RWPE2 (cell line): ENCODE measurements at regions not wholly inside any gene's neighbourhood (a gene's known extent, or its start where the extent isn't known, plus 50 kb on each side); places are given as distances from the start of the nearest gene placed in this dataset.

ENCODE experiments used
- ATAC-seq: fragments of 200-7000 bp; cut with Tn5 transposase; 3 replicates; pipeline ENCODE4 v1.9.1; 2021; ENCODE audit warnings: low read depth
- DNase-seq: peaks from one replicate; pipeline ENCODE4 v3.0.0-alpha.2; 2020; ENCODE audit warnings: low spot score
- H3K27ac ChIP-seq: fragments of 450-650 bp; 2 replicates; pipeline ENCODE4 v1.5.1; 2017; ENCODE audit warnings: mild to moderate bottlenecking; ENCODE audit not compliant: poor library complexity, severe bottlenecking
- H3K27me3 ChIP-seq: fragments of 250-450 bp; sonication (Bioruptor Pico); 2 replicates; pipeline ENCODE4 v1.5.1; 2021; ENCODE audit warnings: mild to moderate bottlenecking, moderate library complexity; ENCODE audit not compliant: insufficient read depth, poor library complexity, severe bottlenecking
- H3K36me3 ChIP-seq: fragments of 250-450 bp; sonication (Bioruptor Pico); 2 replicates; pipeline ENCODE4 v1.5.1; 2020; ENCODE audit warnings: low read depth, mild to moderate bottlenecking, moderate library complexity
- H3K4me1 ChIP-seq: fragments of 250-450 bp; sonication (Bioruptor Pico); 2 replicates; pipeline ENCODE4 v1.5.1; 2021; ENCODE audit warnings: mild to moderate bottlenecking, moderate library complexity; ENCODE audit not compliant: insufficient read depth, poor library complexity, severe bottlenecking
- H3K4me3 ChIP-seq: fragments of 250-450 bp; sonication (Bioruptor Pico); 2 replicates; pipeline ENCODE4 v1.5.1; 2021; ENCODE audit warnings: mild to moderate bottlenecking, moderate library complexity; ENCODE audit not compliant: severe bottlenecking
- H3K9me3 ChIP-seq: fragments of 250-450 bp; sonication (Bioruptor Pico); 2 replicates; pipeline ENCODE4 v1.5.1; 2021; ENCODE audit warnings: mild to moderate bottlenecking, moderate library complexity; ENCODE audit not compliant: severe bottlenecking
- TF ChIP-seq, protein P1 (sequence below): fragments of 450-650 bp; IDR thresholded peaks from one replicate; pipeline ENCODE4 v1.5.1; 2017; ENCODE audit warnings: mild to moderate bottlenecking, moderate library complexity; ENCODE audit not compliant: poor library complexity, severe bottlenecking

DNA sequence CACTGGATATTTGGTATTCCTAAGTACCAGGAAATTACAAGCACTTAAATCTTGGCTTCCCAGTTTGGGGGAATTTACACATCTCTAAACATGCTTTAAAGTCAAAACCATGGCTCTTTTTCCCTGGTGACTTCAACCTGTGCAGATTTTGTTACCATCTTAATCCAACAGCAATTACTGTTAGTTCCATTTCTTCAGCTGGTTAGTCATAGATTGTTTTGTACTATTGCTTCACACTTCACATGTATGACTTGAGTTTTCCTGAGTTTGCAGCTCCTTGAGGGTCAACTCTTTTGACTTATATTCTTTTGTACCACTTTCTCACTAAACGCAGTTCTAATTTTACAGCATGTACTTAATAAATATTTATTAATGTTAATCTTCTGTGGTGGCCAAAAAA, 203.4 kb upstream of the RND3 start:
- no peak for ATAC-seq
- H3K4me1 ChIP-seq, result peaks cover 8% of the 10 kb centered on the region
- no peak overlapping the region for H3K27ac ChIP-seq
- no peaks in the 10 kb centered on the region for H3K36me3 ChIP-seq
- DNase-seq, result no peak
- no peak overlapping the region for H3K4me3 ChIP-seq
- no peaks in the 10 kb centered on the region for H3K27me3 ChIP-seq
- no peaks in the 10 kb centered on the region for H3K9me3 ChIP-seq
- TF ChIP-seq, protein P1, sequence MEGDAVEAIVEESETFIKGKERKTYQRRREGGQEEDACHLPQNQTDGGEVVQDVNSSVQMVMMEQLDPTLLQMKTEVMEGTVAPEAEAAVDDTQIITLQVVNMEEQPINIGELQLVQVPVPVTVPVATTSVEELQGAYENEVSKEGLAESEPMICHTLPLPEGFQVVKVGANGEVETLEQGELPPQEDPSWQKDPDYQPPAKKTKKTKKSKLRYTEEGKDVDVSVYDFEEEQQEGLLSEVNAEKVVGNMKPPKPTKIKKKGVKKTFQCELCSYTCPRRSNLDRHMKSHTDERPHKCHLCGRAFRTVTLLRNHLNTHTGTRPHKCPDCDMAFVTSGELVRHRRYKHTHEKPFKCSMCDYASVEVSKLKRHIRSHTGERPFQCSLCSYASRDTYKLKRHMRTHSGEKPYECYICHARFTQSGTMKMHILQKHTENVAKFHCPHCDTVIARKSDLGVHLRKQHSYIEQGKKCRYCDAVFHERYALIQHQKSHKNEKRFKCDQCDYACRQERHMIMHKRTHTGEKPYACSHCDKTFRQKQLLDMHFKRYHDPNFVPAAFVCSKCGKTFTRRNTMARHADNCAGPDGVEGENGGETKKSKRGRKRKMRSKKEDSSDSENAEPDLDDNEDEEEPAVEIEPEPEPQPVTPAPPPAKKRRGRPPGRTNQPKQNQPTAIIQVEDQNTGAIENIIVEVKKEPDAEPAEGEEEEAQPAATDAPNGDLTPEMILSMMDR, result no peak

DNA sequence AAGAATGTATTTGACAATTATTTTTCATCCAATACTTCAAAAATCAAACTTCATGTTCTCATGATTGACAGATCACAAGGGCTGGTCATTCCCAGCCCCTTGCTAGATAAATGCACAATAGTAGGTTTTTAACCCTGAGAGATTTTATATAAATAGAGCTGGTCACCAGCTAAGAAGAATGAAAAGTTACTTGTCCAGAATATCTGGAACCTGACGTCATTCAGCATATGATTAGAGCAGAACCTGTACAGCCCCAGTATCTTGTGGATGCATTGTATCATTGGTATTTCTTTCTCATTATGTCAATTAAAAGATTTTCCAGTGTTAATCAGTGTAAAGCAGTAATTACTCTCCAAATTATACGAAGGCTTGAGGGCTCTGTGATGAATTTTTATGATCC, 202.8 kb upstream of the RND3 start:
- H3K4me3 ChIP-seq, result no peak overlapping the region
- no peaks in the 10 kb centered on the region for H3K9me3 ChIP-seq
- peaks cover 8% of the 10 kb centered on the region for H3K4me1 ChIP-seq
- TF ChIP-seq, protein P1, result no peak
- no peak for ATAC-seq
- no peaks in the 10 kb centered on the region for H3K36me3 ChIP-seq
- no peak for DNase-seq
- H3K27ac ChIP-seq, result no peak overlapping the region
- H3K27me3 ChIP-seq, result no peaks in the 10 kb centered on the region

DNA sequence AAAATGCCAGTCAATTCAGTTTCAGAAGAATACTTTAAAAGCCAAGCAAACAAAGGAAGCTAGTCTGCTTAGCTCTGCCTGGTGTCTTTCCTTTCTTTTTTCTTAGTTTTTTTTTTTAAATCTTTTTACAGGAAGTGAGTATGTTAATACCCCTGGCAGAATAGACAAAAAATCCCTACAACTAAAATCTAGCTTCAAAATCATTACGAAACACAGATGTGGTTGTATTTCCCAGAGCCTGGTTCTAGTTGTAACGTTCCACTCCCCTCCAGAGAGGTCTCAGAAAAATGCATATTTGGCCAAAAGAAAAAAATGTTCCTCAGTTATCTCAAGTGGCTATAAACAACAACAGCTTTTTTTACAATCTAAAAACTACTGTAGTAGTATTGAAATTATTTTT, 202.1 kb upstream of the RND3 start:
- Histone ChIP-seq H3K27me3 (no peaks in the 10 kb centered on the region), H3K4me1 (peaks cover 8% of the 10 kb centered on the region), H3K27ac (no peak overlapping the region), H3K9me3 (no peaks in the 10 kb centered on the region), H3K4me3 (no peak overlapping the region), H3K36me3 (no peaks in the 10 kb centered on the region)
- no peak for DNase-seq
- no peak for ATAC-seq
- TF ChIP-seq, protein P1, result no peak

DNA sequence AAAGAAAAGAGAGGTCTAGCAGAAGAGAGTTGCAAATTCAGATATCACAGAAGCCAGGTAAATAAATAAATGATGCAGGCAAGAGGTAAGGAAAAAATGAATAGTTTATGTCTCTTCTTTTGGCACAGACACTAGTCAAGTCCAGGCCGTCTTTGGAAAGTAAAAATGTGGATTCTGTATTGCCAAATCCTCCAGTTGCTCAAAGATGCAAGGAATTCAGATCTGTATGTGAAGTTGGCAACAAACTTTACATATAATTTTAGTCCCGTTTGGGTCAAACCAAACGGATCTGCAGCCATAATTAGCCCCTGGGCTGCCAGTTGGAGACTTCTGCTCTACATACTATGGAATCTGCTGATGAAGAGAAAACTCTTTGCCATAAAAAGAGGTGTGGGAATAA, 200.5 kb upstream of the RND3 start:
- no peak for ATAC-seq
- no peak overlapping the region for H3K4me3 ChIP-seq
- no peaks in the 10 kb centered on the region for H3K9me3 ChIP-seq
- DNase-seq, result no peak
- no peaks in the 10 kb centered on the region for H3K27me3 ChIP-seq
- peaks cover 8% of the 10 kb centered on the region for H3K4me1 ChIP-seq
- TF ChIP-seq, protein P1, result no peak
- no peaks in the 10 kb centered on the region for H3K36me3 ChIP-seq
- H3K27ac ChIP-seq, result no peak overlapping the region

DNA sequence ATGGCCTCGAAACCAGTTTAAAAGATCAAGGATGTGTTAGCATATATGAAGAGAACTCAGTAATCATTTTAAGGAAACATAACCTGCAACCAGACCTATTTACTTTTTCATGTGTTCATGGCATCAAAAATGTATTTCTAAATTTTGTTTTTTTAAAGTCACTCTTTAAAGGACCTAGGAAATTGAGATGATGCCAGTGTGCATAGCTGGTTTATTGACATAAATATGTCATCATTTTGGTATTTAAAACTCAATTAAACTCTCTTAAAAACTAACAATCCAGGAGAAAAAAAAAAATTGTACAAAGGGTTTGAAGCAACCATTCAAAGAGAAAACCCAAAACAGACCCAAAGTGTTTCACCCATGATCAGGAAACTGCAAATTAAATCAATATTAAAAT, 198.9 kb upstream of the RND3 start:
- TF ChIP-seq, protein P1, result no peak
- no peak for DNase-seq

More for the DNA sequence above, 198.9 kb upstream of the RND3 start:
- Histone ChIP-seq H3K27ac (no peak overlapping the region), H3K4me3 (no peak overlapping the region), H3K9me3 (no peaks in the 10 kb centered on the region), H3K36me3 (no peaks in the 10 kb centered on the region), H3K4me1 (peaks cover 16% of the 10 kb centered on the region), H3K27me3 (no peaks in the 10 kb centered on the region)
- no peak for ATAC-seq
